Left lung (tissue), 4 donors: ENCODE measurements at regions not wholly inside any gene's neighbourhood (a gene's known extent, or its start where the extent isn't known, plus 50 kb on each side); places are given as distances from the start of the nearest gene placed in this dataset.

ENCODE experiments used
- ATAC-seq: fragments of 200-7000 bp; cut with Tn5 transposase; one replicate; pipeline ENCODE4 v1.9.1; 2020; ENCODE audit warnings: moderate library complexity
- DNase-seq, 4 donors: peaks; one replicate each; pipeline ENCODE4 v3.0.0-alpha.2; 2013 to 2020
- H3K27ac ChIP-seq, 2 donors: fragments of 200-600 bp; sonication (generic) in 1 of 2; one replicate each; pipeline versions ENCODE4 v1.5.0 to v1.8.0; 2020 to 2021
- H3K27me3 ChIP-seq, 2 donors: fragments of 200-600 bp; sonication (generic) in 1 of 2; one replicate each; pipeline versions ENCODE4 v1.5.0 to v1.8.0; 2020 to 2021
- H3K36me3 ChIP-seq, 2 donors: fragments of 200-600 bp; sonication (generic) in 1 of 2; one replicate each; pipeline versions ENCODE4 v1.5.0 to v1.8.0; 2020 to 2021
- H3K4me1 ChIP-seq, 2 donors: fragments of 200-600 bp; one replicate each; pipeline ENCODE4 v1.8.0; 2021
- H3K4me3 ChIP-seq, 2 donors: fragments of 200-600 bp; sonication (generic) in 1 of 2; one replicate each; pipeline versions ENCODE4 v1.5.0 to v1.8.0; 2020 to 2021; ENCODE audit warnings: mild to moderate bottlenecking in 1 of 2
- H3K9me3 ChIP-seq, 2 donors: fragments of 200-600 bp; sonication (generic) in 1 of 2; one replicate each; pipeline versions ENCODE4 v1.5.0 to v1.8.0; 2020 to 2021
- intact Hi-C, 2 donors: fragments of 100-400 bp; cut with DNase I; formaldehyde crosslinking; loops; one replicate each; pipeline versions ENCODE4 v1.11.2 to v1.14.2; 2022
- TF ChIP-seq, protein P1 (sequence below), 2 donors: fragments of 200-600 bp; sonication (generic) in 1 of 2; IDR thresholded peaks; one replicate each; pipeline versions ENCODE4 v1.5.0 to v1.8.0; 2021; ENCODE audit warnings: antibody characterized with exemption in 2 of 2
- donor health status: DM: no; HTN: yes; CAD: no.
- donor health status: DM: no; HTN: no; CAD: no.

DNA sequence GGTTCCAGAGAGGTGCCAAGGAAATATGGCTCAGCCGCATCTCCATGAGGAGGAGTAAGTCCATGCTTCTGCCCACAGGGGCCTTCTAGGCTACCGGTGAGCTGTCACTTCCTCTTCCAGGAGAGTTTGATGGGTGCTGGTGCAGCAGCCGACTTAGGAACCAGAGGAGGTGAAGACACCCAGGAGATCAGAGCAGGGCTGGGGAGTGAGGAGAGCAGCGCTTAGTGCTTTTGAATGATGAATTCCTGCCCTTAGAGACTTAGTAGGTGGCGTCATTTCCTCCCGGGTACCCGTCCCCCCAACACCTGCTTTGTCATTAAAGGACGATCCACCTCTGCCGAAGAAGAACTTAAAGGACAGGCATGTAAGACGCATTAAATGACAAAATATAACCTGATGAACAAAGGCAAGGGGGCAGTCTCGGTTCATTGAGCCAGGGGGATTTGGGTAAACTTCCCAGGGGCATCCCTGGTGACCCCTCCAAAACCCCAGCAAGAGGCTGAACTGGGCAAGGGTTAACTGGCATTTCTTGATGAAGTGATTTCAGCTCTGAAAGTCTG is 67.6 kb downstream of the HES1 start:
- intact Hi-C loops, result no loop called here
- peak overlapping the region; percentile 15 to 21 for H3K4me3 ChIP-seq
- ATAC-seq, result no peak

DNA sequence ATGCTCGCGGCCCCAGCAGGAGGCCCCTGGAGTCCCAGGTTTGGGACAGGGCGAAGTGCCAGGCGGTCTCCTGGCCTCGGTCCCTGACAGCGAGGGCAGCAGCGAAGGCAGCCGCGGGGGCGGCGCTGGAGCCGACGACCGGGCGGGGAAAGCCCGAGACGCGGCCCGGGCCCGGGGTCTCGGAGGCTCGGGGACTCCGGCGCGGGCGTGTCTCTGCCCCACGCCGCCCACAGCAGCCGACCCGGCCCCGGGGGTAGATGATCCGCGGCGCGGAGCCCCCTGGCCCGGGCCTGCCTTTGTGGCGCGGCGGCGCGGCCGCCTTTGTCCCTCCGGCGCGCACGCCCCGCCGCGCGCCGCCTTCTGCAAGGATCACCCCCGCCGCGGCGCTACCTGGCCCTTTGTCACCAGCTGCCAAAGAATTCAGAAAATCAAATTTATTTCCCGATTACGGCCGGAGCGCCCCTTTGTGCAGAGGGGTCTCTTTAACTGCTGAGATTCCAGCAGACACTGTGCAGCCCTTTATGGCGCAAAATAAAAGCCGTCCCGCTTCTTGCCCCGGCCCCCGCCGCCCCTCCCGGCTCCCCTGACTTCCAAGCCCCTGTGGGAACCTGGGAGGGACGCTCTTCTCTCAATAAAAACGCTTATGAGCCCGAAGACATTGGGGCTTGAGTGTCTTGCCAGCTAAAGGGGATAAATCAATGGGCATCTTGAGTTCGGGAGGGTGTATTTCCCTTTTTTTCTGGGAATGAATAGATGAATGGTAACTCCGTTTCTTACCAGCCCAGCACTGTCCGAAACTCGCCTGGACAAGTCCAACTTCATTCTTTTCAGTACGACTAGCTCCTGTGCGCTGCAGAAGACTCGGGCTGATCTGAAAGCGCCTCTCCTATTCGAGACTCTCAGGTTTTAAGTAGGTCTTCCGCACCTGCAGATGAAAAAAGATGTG is 68.4 kb downstream of the HES1 start:
- H3K4me3 ChIP-seq, result peak overlapping the region; percentile 15 to 21
- intact Hi-C loops, result no loop called here
- peak in 1 of 4 donors; percentile 82 for DNase-seq

More for the DNA sequence above, 67.6 kb downstream of the HES1 start:
- Histone ChIP-seq H3K4me1 (peaks cover 11 to 31% of the 10 kb centered on the region in 2 donors), H3K36me3 (no peaks in the 10 kb centered on the region), H3K27ac (no peak overlapping the region), H3K9me3 (no peaks in the 10 kb centered on the region), H3K27me3 (peaks cover 10 to 33% of the 10 kb centered on the region in 2 donors)
- DNase-seq, result no peak
- TF ChIP-seq, protein P1, sequence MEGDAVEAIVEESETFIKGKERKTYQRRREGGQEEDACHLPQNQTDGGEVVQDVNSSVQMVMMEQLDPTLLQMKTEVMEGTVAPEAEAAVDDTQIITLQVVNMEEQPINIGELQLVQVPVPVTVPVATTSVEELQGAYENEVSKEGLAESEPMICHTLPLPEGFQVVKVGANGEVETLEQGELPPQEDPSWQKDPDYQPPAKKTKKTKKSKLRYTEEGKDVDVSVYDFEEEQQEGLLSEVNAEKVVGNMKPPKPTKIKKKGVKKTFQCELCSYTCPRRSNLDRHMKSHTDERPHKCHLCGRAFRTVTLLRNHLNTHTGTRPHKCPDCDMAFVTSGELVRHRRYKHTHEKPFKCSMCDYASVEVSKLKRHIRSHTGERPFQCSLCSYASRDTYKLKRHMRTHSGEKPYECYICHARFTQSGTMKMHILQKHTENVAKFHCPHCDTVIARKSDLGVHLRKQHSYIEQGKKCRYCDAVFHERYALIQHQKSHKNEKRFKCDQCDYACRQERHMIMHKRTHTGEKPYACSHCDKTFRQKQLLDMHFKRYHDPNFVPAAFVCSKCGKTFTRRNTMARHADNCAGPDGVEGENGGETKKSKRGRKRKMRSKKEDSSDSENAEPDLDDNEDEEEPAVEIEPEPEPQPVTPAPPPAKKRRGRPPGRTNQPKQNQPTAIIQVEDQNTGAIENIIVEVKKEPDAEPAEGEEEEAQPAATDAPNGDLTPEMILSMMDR (IDR thresholded peaks at IDR 0.05), result no peak

DNA sequence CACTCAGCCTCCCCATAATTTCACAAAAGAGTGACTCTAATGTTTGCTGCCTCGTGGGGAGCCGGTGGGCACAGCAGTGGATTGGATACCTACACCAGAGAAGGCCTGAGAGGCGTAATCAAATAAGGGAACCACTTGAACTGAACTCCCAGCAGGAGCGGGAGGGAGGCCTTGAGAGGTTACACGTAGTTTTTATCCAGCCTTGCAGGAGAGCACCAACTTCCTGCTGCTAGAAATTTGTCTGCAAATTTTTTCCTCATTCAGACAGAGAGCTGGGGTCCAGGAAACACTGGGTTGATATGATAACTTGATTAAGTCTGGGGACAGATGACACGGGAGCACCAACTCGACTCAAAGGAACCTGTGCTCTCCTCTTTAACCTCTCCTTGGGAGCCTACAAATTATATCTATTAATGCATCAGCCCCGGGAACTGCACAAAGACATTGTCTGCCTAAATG is 69.8 kb downstream of the HES1 start:
- intact Hi-C loops, result no loop called here
- DNase-seq (peak in 3 of 4 donors; percentile 31 to 70 (median 39)), ATAC-seq (peak; percentile 87)
- Histone ChIP-seq H3K36me3 (no peaks in the 10 kb centered on the region), H3K4me1 (peaks cover 11 to 31% of the 10 kb centered on the region in 2 donors), H3K4me3 (no peak overlapping the region), H3K27me3 (peaks cover 10 to 33% of the 10 kb centered on the region in 2 donors), H3K27ac (peak overlapping the region in 1 of 2 donors; percentile 14), H3K9me3 (no peaks in the 10 kb centered on the region)
- TF ChIP-seq, protein P1 (IDR thresholded peaks at IDR 0.05), result no peak

More for the DNA sequence above, 68.4 kb downstream of the HES1 start:
- Histone ChIP-seq H3K27me3 (peaks cover 10 to 33% of the 10 kb centered on the region in 2 donors), H3K4me1 (peaks cover 11 to 31% of the 10 kb centered on the region in 2 donors), H3K36me3 (no peaks in the 10 kb centered on the region), H3K27ac (peak overlapping the region in 1 of 2 donors; percentile 19), H3K9me3 (no peaks in the 10 kb centered on the region)
- ATAC-seq, result peak; percentile 71
- TF ChIP-seq, protein P1 (IDR thresholded peaks at IDR 0.05), result no peak

DNA sequence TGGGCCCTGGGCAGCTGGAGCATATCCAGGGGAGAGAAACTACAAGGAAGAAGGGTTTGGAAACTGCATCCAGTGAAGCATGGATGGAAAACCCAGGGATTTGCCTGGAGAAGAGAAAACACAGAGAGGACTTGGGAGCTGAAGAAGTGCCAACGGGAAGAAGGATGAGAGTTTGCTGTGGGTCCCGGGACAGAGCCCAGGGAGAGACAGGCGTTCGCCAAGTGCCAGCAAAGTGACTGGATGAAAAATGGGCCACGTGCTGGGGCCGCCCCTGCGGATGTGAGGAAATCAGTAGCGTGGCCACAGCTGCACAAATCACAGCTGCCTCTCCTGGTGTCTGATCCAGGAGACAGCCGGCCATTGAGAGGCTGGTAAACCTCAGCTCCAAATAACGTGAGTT is 70.4 kb downstream of the HES1 start:
- TF ChIP-seq, protein P1 (IDR thresholded peaks at IDR 0.05), result no peak
- H3K27ac ChIP-seq, result peak overlapping the region in 1 of 2 donors; percentile 14
- peaks cover 10 to 33% of the 10 kb centered on the region in 2 donors for H3K27me3 ChIP-seq
- no peak overlapping the region for H3K4me3 ChIP-seq
- no peaks in the 10 kb centered on the region for H3K36me3 ChIP-seq
- intact Hi-C loops, result no loop called here
- H3K4me1 ChIP-seq, result peaks cover 11 to 31% of the 10 kb centered on the region in 2 donors
- ATAC-seq, result peak; percentile 71
- no peaks in the 10 kb centered on the region for H3K9me3 ChIP-seq
- DNase-seq, result peak; percentile 65 to 88 (median 82)

DNA sequence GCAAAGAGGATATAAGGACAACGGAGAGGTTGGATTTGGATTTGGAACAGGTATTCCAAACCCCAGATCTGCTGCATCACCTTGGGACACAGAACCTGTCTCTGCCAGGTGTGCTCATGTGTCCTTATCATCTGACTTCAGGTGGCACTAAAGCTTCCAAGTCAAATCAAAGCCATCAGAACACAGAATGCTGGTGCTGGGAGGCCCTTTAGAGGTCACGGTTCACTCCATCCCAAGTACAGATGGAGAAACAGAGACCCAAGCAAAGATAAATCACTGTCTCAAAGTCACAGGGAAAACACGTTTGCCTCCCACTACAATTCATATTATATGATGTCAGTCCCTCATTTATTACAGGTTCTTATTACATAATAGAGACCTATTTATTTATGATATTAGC is 72.8 kb downstream of the HES1 start:
- Histone ChIP-seq H3K4me1 (peaks cover 11 to 32% of the 10 kb centered on the region in 2 donors), H3K9me3 (no peaks in the 10 kb centered on the region), H3K27me3 (peaks cover 10 to 25% of the 10 kb centered on the region in 2 donors), H3K4me3 (no peak overlapping the region), H3K36me3 (no peaks in the 10 kb centered on the region), H3K27ac (no peak overlapping the region)
- no peak for DNase-seq
- ATAC-seq, result no peak
- intact Hi-C loops, result no loop called here
- TF ChIP-seq, protein P1 (IDR thresholded peaks at IDR 0.05), result no peak
